Sigmoid colon (tissue), 6 donors: ENCODE measurements at regions not wholly inside any gene's neighbourhood (a gene's known extent, or its start where the extent isn't known, plus 50 kb on each side); places are given as distances from the start of the nearest gene placed in this dataset.

Experiments
- DNase-seq: peaks from one replicate; pipeline ENCODE4 v3.0.0-alpha.2; 2019
- H3K27ac ChIP-seq, 4 donors: fragments of 200-600 bp; sonication (generic); one replicate each; pipeline ENCODE4 v1.5.1; 2016 to 2019; ENCODE audit warnings: mild to moderate bottlenecking in 1 of 4
- H3K27me3 ChIP-seq, 3 donors: fragments of 200-600 bp; sonication (generic); one replicate each; pipeline ENCODE4 v1.5.1; 2019; ENCODE audit warnings: mild to moderate bottlenecking in 1 of 3
- H3K36me3 ChIP-seq, 4 donors: fragments of 200-600 bp; sonication (generic); one replicate each; pipeline ENCODE4 v1.5.1; 2016 to 2019
- H3K4me1 ChIP-seq, 4 donors: fragments of 200-600 bp; sonication (generic); one replicate each; pipeline ENCODE4 v1.5.1; 2017 to 2019
- H3K4me3 ChIP-seq, 4 donors: fragments of 200-600 bp; sonication (generic); one replicate each; pipeline ENCODE4 v1.5.1; 2017 to 2019; ENCODE audit warnings: mild to moderate bottlenecking in 2 of 4, moderate library complexity in 1 of 4
- H3K9me3 ChIP-seq, 4 donors: fragments of 200-600 bp in 3 of 4; sonication (generic) in 3 of 4; one replicate each; pipeline versions ENCODE4 v1.5.1 to v1.6.1; 2013 to 2019
- CTCF ChIP-seq, 4 experiments: fragments of 450-650 bp in 3 of 4; fragments of 200-600 bp in 1 of 4; IDR thresholded peaks; one replicate each; pipeline ENCODE4 v1.5.1; 2016 to 2019; ENCODE audit warnings: antibody characterized with exemption in 4 of 4, mild to moderate bottlenecking in 3 of 4, moderate library complexity in 2 of 4
- EP300 ChIP-seq, 4 donors: sonication (generic); formaldehyde crosslinking; IDR thresholded peaks; one replicate each; pipeline ENCODE4 v1.6.1; 2017; ENCODE audit warnings: antibody characterized with exemption in 4 of 4
- POLR2A ChIP-seq, 2 donors: fragments of 450-650 bp; IDR thresholded peaks; one replicate each; pipeline ENCODE4 v1.6.1; 2016; ENCODE audit warnings: antibody characterized with exemption in 2 of 2, mild to moderate bottlenecking in 2 of 2, moderate library complexity in 2 of 2
- POLR2AphosphoS5 ChIP-seq, 4 donors: sonication (generic); formaldehyde crosslinking; IDR thresholded peaks; one replicate each; pipeline ENCODE4 v1.6.1; 2017; ENCODE audit warnings: antibody characterized with exemption in 4 of 4
- WGBS, 2 donors: extraction: QIAGEN DNeasy Blood & Tissue Kit; methylation state at CpG; one replicate each; pipeline ENCODE4 v1.1.7; 2013; 5-methylcytosine and 5-hydroxymethylcytosine counted together
- intact Hi-C: fragments of 100-400 bp; cut with DNase I; formaldehyde crosslinking; loops from one replicate; pipeline ENCODE4 v1.15.1; 2023
- donor health status: healthy with polysubstance abuse.
- donor health status: healthy.

- H3K27ac ChIP-seq: no peak overlapping the region
- intact Hi-C loops: no loop called here
- H3K9me3 ChIP-seq: no peaks in the 10 kb centered on the region
- no peak for TF ChIP-seq POLR2AphosphoS5 (IDR thresholded peaks at IDR 0.05)
- TF ChIP-seq CTCF (IDR thresholded peaks at IDR 0.05): no peak
- no peak for TF ChIP-seq POLR2A (IDR thresholded peaks at IDR 0.05)
- TF ChIP-seq EP300 (IDR thresholded peaks at IDR 0.05): no peak
- no peaks in the 10 kb centered on the region for H3K27me3 ChIP-seq
- DNase-seq: no peak
- H3K4me3 ChIP-seq: no peak overlapping the region
- 43 to 72% methylated on average over 2 of the region's 2 CpGs for WGBS, 2 donors
- H3K36me3 ChIP-seq: no peaks in the 10 kb centered on the region
- H3K4me1 ChIP-seq: no peaks in the 10 kb centered on the region
Measured at GRCh38 chr16:6496996-6497395, 835.6 kb upstream of the RBFOX1 start.

GRCh38 chr16:6495486-6496210 lies 837.0 kb upstream of the RBFOX1 start:
- H3K9me3 ChIP-seq: no peaks in the 10 kb centered on the region
- no peak overlapping the region for H3K27ac ChIP-seq
- TF ChIP-seq POLR2A (IDR thresholded peaks at IDR 0.05) (no peak), EP300 (IDR thresholded peaks at IDR 0.05) (no peak), CTCF (IDR thresholded peaks at IDR 0.05) (no peak), POLR2AphosphoS5 (IDR thresholded peaks at IDR 0.05) (no peak)
- no peaks in the 10 kb centered on the region for H3K27me3 ChIP-seq
- H3K4me3 ChIP-seq: no peak overlapping the region
- no peaks in the 10 kb centered on the region for H3K36me3 ChIP-seq
- intact Hi-C loops: no loop called here
- 71 to 86% methylated on average over 7 of the region's 7 CpGs for WGBS, 2 donors
- H3K4me1 ChIP-seq: no peaks in the 10 kb centered on the region
- no peak for DNase-seq

GRCh38 chr16:6494716-6495115 lies 837.9 kb upstream of the RBFOX1 start:
- Histone ChIP-seq H3K36me3 (no peaks in the 10 kb centered on the region), H3K27me3 (no peaks in the 10 kb centered on the region), H3K4me3 (no peak overlapping the region), H3K4me1 (no peaks in the 10 kb centered on the region), H3K9me3 (no peaks in the 10 kb centered on the region), H3K27ac (no peak overlapping the region)
- no peak for DNase-seq
- whole genome bisulfite sequencing, 2 donors: 92 to 93% methylated on average over 6 of the region's 6 CpGs
- TF ChIP-seq EP300 (IDR thresholded peaks at IDR 0.05) (no peak), POLR2A (IDR thresholded peaks at IDR 0.05) (no peak), POLR2AphosphoS5 (IDR thresholded peaks at IDR 0.05) (no peak)
- intact Hi-C loops: no loop called here

GRCh38 chr16:6493555-6493954 lies 839.1 kb upstream of the RBFOX1 start:
- no peak overlapping the region for H3K4me3 ChIP-seq
- no peaks in the 10 kb centered on the region for H3K27me3 ChIP-seq
- H3K4me1 ChIP-seq: no peaks in the 10 kb centered on the region
- H3K9me3 ChIP-seq: no peaks in the 10 kb centered on the region
- no peak overlapping the region for H3K27ac ChIP-seq
- intact Hi-C loops: no loop called here
- no peak for DNase-seq
- H3K36me3 ChIP-seq: no peaks in the 10 kb centered on the region
- TF ChIP-seq POLR2A (IDR thresholded peaks at IDR 0.05) (no peak), CTCF (IDR thresholded peaks at IDR 0.05) (no peak), EP300 (IDR thresholded peaks at IDR 0.05) (no peak), POLR2AphosphoS5 (IDR thresholded peaks at IDR 0.05) (no peak)
- 19 to 69% methylated on average over 6 of the region's 6 CpGs for WGBS, 2 donors

GRCh38 chr16:6492742-6493141 lies 839.9 kb upstream of the RBFOX1 start:
- H3K4me1 ChIP-seq: no peaks in the 10 kb centered on the region
- no peaks in the 10 kb centered on the region for H3K9me3 ChIP-seq
- no peaks in the 10 kb centered on the region for H3K27me3 ChIP-seq
- no peaks in the 10 kb centered on the region for H3K36me3 ChIP-seq
- no peak for DNase-seq
- no peak overlapping the region for H3K27ac ChIP-seq
- intact Hi-C loops: no loop called here
- no peak overlapping the region for H3K4me3 ChIP-seq
- TF ChIP-seq EP300 (IDR thresholded peaks at IDR 0.05) (no peak), CTCF (IDR thresholded peaks at IDR 0.05) (no peak), POLR2AphosphoS5 (IDR thresholded peaks at IDR 0.05) (no peak), POLR2A (IDR thresholded peaks at IDR 0.05) (no peak)
